GM18858 (cell line): ENCODE measurements at regions not wholly inside any gene's neighbourhood (a gene's known extent, or its start where the extent isn't known, plus 50 kb on each side); places are given as distances from the start of the nearest gene placed in this dataset.

Source experiments
- ATAC-seq: cut with Tn5 transposase; IDR thresholded peaks from one replicate; pipeline ENCODE4 v1.9.1; 2021; ENCODE audit not compliant: unreplicated experiment

DNA sequence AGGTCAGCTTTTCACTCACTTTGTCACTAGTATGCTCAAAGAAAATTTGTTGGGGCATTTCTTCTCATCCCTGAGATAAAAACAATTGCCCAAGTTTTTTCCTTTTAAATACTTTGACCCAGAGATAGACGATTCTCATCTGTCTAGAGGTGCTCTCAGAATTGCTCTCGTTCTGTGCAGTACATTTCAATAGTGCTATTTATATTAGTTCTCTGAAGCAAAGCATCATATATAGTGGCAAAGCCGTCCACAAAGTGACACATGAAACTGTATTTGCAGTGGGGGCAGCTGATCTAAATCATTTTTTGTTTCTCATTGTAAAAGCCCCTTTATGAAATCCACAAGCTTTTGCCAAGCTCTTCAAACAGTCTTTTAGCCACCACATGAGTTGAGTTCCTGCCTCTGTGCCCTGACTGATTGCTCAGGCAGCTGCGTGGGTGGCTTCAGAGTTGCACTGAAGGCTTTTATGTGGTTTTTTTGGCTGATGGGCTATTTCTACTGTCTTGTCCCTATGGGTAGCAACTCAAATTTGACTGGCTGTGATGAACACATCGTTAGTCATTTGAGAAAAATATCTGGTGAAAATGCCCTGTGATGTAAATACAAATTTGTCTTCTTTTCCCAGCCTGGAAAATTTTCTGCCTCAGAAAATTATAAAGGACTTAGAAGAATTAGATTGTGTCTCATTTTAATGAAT lies 119.1 kb upstream of the OTUD4 start:
- peak; percentile 98 for ATAC-seq

DNA sequence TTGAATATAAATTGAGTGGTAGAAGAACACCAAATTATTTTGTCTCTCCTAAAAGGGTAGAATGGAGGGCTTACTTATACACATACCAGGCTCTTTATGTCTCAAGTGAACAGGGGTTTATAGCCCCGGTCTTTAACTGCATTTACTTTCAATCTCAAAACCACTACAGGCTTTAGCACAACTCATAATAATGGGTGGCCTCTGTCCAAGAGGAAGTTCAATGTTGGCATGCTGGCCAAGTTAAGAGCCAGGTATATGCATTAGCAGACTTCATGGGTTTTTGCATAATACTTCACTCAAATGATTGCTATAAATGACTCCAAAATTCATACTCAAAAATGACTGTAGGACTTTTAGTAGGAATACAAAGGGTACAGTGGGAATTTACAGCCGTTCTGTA lies 118.5 kb upstream of the OTUD4 start:
- no peak for ATAC-seq

DNA sequence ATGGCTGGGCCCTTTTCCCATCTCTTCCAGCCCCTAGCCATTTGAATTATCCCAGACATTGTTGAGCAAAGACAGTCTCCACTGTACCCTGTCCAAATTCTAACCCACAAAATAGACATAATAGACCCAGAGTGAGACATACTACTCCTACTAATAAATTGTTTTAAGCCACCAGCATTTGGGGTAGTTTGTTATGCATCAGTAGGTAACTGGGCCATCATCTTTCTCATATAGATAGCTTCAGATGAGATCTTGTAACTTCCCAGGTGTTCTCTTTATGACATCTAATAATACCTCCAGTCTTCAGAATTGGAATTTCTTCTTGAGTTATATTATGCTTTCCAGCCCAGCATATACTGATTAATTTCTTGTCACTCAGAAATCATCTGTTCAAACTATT lies 117.2 kb upstream of the OTUD4 start:
- no peak for ATAC-seq

DNA sequence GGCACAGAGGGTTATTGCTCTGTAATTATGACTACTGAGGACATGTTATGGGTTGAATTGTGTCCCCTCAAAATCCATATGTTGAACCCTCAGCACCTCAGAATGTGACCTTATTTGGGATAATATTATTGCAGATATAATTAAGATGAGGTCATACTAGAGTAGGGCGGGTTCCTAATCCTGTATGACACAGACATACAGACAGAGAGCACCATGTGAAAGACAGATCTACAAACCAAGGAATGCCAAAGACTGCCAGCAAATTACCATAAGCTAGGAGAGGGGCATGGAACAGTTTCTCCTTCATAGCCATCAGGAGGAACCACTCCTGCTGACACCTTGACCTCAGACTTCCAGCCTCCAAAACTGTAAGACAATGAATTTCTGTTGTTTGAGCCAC lies 115.2 kb upstream of the OTUD4 start:
- ATAC-seq = no peak

DNA sequence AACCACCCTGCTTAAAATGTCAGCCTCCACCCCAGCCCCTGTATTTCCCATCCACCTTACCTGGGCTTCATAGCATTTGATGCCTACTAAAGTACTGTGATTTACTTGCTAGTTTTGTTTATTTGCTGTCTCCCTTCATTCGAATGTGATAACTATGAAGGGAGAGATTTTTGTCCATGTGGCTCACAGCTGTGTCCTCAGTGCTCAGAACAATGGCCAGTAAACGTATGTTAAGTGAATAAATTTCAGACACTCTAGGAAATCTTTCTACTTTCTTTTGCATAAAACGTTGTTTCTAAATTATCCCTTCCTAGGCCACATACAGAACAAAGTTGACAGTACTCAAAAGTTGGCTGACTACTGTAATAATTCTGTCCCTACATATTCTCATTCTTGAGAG lies 114.7 kb upstream of the OTUD4 start:
- no peak for ATAC-seq

DNA sequence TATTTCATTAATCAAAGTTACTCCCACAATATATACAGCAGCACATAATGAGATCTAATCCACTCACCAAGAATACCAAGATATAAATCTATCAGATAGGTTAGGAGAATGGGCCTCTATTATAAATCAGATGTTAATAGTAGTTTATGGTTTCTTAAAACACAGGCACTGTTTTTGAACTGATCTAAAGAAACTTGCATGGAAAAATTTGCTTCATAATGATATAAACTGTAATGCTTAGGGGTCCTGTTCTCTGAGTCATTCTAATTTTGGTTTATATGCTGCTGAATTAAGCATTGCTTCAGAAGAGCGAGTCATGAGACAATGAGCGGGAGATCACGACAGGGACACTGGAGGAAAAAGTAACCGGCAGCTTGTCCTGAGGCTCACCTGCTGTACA lies 113.3 kb upstream of the OTUD4 start:
- ATAC-seq = no peak

DNA sequence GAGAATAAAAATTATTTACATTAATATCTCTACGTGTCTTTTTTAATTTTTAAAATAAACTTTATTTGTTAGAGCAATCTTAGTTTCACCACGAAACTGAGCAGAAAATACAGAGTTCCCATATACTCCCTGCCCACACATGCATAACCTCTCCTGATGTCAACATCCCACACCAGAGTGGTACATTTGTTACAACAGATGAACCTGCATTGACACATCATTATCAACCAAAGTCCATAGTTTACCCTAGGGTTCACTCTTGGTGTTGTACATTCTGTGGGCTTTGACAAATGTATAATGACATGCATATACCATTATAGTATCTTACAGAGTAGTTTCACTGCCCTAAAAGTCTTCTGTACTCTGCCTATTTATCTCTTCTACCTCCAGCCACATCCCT lies 110.6 kb upstream of the OTUD4 start:
- no peak for ATAC-seq

DNA sequence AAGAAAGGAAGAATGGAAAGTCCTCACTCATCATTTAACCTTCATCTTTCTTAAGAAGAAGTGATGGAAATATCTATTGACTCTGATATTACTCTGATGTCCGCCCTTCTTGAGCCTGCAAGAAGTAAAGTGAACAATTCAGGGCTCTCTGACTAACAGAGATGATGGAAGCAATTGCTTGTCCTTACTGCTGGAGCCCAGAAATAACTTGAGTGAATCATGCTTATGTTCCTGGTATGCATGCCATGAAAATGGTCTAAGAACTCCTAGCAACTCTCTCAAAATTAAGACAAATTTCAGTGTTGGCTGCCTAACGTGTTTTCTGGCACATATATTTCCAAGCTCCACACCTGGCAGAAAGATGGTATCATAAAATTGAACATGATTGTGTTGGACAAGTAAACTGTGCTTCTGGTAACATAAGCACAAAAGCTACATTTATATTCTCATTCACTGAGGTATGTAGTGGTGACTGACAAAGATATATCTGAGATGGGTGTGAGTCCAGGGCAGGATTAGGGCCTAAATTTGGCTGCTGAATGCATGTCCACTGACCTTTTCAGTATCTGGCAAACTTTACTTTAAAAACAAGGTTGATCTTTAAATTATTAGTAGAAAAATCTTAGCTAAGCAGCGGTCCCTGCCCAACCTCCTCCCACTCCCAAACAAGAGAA lies 109.2 kb upstream of the OTUD4 start:
- ATAC-seq = no peak

DNA sequence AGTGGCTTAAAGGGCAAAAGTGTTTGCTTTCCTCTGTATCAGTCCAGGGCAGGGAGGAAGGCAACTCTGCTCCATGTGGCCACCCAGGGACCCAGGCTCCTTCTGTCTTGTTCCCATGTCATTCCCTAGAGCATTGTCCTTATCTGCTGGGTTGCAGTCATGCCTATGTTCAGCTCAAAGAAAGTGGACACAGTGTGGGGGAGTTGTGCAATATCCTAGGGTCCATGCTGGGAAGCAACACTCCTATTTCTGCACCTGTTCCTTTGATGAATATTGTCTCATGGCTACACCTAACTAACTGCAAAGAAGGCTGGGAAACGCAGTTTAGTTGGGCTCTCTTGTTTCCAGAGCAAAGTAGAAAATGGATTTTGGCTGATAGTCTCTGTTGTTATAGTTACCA lies 107.0 kb upstream of the OTUD4 start:
- no peak for ATAC-seq

DNA sequence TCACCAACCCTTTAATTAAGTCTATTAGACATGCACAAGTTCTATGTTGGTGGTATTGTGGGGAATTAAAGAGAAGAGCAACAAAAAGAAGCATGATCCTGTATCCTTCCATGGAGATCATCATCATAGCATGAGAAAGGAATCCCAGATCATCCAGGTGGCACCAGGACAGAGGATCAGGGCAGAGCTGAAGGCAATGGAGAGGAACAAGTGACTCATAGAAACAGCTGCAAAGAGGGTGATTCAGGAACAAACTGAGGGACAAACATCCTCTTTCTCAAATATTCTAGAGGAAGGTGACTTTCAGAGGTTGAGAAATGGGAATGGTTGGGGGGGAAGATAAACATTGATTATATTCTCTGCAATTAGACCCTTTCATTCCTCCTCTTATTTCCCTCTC lies 105.5 kb upstream of the OTUD4 start:
- no peak for ATAC-seq

DNA sequence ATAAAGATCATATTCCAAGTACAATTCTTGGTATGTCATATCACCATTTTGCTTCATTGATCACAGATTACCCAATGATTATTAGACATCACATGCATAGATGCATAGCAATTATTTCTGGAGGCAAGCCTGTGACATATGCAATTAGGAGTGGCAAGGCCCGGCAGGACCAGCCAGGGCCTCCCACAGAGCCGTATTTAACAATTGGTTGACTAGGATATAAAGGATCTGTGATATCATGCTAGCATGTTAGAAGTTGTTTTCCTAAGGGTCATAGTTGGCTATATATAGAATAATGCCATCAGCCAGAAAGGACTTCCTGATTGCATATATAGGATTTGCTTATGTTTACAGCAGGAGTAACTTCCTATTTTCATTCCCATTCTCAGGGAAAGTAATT lies 103.5 kb upstream of the OTUD4 start:
- ATAC-seq = no peak

DNA sequence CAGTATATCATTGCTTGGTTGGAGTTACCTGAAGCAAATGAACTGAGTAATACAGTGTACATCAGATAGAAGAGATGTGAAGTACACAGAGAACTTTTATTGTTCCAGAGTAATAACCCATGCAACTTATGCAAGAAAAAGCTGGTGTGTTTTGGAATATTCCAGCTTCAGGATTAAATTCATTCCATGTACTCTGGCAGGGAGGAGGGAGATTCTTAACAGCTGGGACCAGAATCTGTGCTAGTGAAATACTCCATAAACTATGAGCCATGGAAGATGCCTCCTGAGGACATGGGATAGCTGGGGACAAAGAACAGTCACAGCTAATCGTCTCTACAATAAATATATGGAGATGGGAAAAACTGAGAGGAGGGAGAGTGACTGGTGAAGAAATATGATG lies 101.6 kb upstream of the OTUD4 start:
- no peak for ATAC-seq

DNA sequence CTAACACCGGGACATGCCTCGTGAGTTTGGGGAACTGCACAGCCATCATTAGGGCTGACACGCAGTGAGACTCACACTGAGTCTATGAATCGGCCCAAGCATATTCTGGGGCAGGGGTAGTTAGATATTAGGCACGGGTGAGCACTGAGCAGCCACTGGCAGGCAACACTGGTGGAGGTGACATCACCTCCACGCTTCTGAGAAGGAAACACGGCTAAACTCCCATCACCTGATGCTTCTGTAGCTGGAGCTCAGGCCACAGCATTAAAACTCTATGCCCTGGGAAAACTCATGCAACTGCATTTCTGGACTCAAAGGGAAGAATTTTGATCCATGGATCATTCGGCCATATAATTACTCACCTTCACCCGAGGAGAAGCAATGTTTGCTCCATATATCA lies 100.8 kb upstream of the OTUD4 start:
- ATAC-seq = no peak

DNA sequence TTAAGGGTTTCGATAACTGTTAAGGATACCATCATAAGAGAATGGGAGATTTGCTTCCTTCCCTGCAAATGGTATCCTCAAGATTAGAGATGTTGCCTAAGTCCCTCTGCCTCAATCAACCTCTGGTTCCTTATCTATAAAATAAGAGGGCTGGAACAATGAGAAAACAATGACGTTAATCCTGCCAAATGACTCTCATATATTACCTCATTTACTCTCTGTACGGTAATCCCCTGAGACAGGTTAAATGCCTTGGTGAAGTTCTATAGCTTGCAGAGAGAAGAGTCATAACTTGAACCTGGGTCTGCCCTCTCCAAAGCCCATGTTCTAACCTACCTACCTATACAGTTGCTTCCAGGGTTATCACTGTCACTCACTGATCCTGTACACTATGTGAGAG lies 100.2 kb upstream of the OTUD4 start:
- ATAC-seq = no peak

DNA sequence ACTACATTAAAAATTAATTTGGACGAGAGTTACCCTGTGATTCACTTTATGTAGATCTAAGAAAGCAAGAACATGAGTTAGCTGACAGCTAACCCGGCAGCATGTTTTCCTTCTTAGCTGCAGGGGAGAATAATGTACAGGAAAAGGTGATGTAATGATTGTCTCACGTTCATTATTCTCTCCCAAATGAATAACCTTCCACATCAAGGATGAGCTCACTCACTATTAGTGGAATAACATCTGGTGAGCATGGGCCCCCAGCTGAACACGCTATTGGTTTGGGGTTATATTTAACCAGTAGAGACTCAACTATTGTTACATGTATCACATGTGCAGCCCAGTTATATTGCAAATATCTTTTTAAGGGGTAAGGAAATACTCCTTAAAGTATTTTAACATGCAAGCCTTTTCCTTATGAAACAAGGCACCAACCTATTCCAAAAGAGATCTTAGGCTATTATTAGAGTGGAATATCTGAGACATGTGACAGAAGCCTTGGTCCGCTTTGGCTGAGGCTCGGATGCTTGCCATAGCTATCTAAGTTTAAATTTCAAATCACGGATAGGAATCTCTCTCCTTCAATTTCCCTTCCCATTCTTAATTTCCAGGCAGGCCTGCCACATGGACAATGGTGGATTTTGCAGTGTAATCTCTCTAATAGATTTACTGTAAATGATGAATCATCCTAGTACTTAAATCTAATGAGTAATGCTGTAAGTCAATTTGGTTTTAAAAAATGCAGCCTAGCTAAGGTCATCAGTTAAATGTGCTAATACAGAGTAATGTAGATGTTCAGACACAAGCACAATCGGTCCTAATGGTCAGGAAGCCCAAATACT lies 99.0 kb upstream of the OTUD4 start:
- no peak for ATAC-seq

DNA sequence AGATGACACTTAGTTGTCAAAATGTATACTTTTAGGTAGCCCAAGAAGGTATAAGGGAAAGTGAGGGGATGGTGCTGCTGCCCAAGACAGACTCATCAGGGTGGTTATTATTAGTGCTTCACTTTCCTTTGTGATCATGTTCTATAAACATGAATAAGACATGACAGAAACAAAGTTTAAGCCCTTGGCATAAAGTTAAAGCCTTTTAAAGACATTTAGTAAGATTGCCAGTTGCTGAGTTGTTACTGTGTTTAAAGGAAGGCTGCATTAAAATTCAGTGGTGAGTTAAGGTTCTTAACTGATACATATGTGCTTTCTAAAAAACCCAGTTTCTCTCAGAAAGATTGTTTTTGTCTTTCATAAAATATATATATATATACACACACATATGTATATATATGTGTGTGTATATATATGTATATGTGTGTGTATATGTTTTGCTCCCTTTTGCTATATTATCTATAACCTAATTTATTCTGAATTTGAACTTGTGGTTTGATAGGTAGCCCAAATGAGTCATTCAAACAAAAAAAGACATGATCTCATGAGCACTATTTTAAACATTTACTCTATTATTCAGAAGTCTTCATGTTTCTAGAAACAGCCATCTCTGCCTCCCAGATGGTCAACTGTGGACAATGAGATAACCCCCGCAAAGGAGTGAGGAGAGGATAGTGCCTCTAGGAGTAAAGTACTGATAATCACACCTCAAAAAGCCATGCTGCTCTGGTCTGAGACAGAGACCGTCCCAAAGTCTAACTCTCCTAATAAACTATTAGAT lies 98.1 kb upstream of the OTUD4 start:
- no peak for ATAC-seq

DNA sequence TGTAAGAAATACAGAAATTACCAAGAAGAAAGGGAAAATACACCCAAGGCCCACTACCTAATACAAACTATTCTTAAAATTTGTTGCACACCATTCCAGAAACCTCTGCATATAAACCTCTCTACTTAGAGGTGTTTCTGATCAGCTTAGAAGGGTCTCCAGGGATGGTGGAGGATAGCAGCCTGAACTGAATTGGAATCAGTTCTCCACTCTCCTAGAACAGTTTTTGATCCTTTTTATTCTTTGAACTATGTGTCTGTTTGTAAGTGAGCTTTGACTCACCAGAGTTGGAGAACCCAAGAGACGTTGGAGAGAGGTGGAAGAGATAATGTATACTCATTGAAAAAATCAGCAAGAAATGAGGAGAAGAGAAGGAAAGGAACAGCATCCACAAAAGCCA lies 96.6 kb upstream of the OTUD4 start:
- ATAC-seq = no peak

DNA sequence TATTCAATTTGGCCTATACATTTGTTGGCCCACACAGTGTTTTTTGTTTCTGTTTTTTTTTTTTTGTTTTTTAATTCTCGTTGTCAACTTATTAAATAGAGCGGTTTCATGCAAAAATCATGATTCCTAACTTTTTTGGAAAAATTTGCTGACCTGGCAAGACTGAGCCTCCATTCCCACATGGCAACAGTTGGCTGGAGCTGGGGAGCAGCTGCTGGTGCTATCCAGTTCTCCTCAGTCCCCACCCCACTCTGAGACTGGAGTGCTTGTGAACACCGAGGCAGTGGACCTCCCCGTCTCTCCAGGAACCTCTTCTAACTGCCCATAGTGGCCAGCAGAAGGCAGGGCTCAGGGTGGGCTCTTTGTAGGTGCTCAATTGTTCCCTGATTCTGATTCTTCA lies 95.7 kb upstream of the OTUD4 start:
- ATAC-seq = no peak

DNA sequence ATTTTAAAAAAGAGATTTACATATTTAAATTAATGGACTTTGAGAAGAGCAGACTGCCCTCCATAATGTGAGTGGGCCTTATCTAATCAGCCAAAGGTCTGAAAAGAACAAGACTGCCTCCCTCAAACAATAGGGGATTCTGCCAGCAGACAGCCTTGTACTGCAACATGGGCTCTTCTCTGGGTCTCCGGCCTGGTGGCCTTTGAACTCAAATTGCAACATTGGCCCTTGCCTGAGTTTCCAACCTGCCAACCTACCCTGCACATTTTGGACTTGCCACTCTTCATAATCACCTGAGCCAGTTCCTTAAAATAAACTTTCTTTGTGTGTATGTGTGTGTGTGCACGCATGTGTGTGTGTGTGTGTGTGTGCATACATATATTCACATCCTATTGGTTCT lies 90.8 kb upstream of the OTUD4 start:
- ATAC-seq = no peak

DNA sequence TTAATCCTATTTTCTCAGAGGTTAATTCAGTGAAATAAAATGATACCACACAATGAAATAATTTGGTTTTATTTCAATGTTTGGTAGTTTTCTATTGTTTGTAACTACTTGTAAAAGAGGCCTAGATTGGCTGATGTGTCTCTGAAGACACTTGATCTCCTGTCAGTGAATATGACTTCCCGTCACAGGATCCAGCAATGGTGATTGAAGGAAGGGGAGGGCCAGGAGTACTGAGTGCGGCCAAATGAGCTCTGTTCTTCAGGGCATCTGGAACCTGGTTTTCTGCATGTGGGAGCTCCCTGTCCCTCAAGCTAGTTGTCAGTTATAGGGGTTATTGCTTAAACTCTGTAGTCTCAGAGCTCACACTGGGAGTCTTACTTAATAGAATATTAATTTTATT lies 86.5 kb upstream of the OTUD4 start:
- no peak for ATAC-seq

DNA sequence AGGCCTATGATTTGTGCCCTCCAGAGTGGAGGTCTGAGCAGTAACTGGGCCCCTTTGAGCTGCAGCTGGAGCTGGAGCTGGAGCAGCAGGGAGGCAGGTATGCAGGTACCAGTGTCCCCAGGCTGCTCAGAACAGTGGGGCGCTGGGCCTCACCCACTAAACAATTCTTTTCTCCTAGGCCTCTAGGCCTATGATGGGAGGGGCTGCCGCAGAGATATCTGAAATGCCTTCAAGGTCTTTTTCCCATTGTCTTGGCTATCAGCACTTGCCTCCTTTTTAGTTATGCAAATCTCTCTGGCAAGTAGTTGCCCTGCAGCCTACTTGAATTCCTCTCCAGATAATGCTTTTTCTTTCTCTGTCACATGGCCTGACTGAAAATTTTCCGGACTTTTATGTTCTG lies 79.7 kb upstream of the OTUD4 start:
- no peak for ATAC-seq
